Neural cell (in vitro differentiated cells): ENCODE measurements at regions not wholly inside any gene's neighbourhood (a gene's known extent, or its start where the extent isn't known, plus 50 kb on each side); places are given as distances from the start of the nearest gene placed in this dataset.

ENCODE experiments used
- H2AFZ ChIP-seq: fragments of 200-600, 300-800 bp; sonication (generic), shearing (Covaris generic); 2 replicates; pipeline ENCODE4 v1.6.0; 2014; ENCODE audit warnings: low read depth, mild to moderate bottlenecking, antibody characterized with exemption, low read length, moderate library complexity
- H3F3A ChIP-seq: fragments of 200-600 bp; shearing (Covaris generic); 2 replicates; pipeline ENCODE4 v1.6.1; 2016; ENCODE audit warnings: mild to moderate bottlenecking, moderate library complexity, mixed read lengths, antibody characterized with exemption, low read length; ENCODE audit not compliant: insufficient read depth, poor library complexity, severe bottlenecking
- H3K27ac ChIP-seq: fragments of 200-600, 300-800 bp; sonication (generic), shearing (Covaris generic); 2 replicates; pipeline ENCODE4 v1.5.1; 2014; ENCODE audit warnings: mild to moderate bottlenecking, low read length, moderate library complexity
- H3K27me3 ChIP-seq: fragments of 300-800, 200-600 bp; sonication (generic), shearing (Covaris generic); 2 replicates; pipeline ENCODE4 v1.6.0; 2014; ENCODE audit warnings: mild to moderate bottlenecking, low read depth, low read length, moderate library complexity; ENCODE audit not compliant: insufficient read depth
- H3K36me3 ChIP-seq: fragments of 300-800, 200-600 bp; sonication (generic), shearing (Covaris generic); 2 replicates; pipeline ENCODE4 v1.5.1; 2014; ENCODE audit warnings: mild to moderate bottlenecking, antibody characterized with exemption, low read length, moderate library complexity; ENCODE audit not compliant: insufficient read depth
- H3K4me2 ChIP-seq: fragments of 300-800, 200-600 bp; sonication (generic), shearing (Covaris generic); 2 replicates; pipeline ENCODE4 v1.6.0; 2014; ENCODE audit warnings: mild to moderate bottlenecking, low read length
- H3K4me3 ChIP-seq: fragments of 300-800, 200-600 bp; sonication (generic), shearing (Covaris generic); 2 replicates; pipeline ENCODE4 v1.5.1; 2014; ENCODE audit warnings: mild to moderate bottlenecking, low read length, moderate library complexity
- H3K79me2 ChIP-seq: fragments of 200-600 bp; shearing (Covaris generic); replicated peaks from 2 replicates; pipeline ENCODE4 v1.6.0; 2014; ENCODE audit warnings: mild to moderate bottlenecking, low read length, moderate library complexity; ENCODE audit not compliant: insufficient read depth
- H3K9ac ChIP-seq: fragments of 300-800, 200-600 bp; sonication (generic), shearing (Covaris generic); 2 replicates; pipeline ENCODE4 v1.6.1; 2016; ENCODE audit warnings: mild to moderate bottlenecking, low read length, mixed read lengths
- H3K9me2 ChIP-seq: fragments of 200-600 bp; shearing (Covaris generic); 2 replicates; pipeline ENCODE4 v1.6.1; 2016; ENCODE audit warnings: mild to moderate bottlenecking, low read length, mixed read lengths; ENCODE audit not compliant: insufficient read depth
- H3K9me3 ChIP-seq: fragments of 200-600, 300-800 bp; sonication (generic), shearing (Covaris generic); 2 replicates; pipeline ENCODE4 v1.6.1; 2016; ENCODE audit warnings: mild to moderate bottlenecking, mixed run types, low read length, moderate library complexity, mixed read lengths
- H4K20me1 ChIP-seq: fragments of 200-600 bp; shearing (Covaris generic); 2 replicates; pipeline ENCODE4 v1.6.1; 2016; ENCODE audit warnings: mild to moderate bottlenecking, mixed run types; ENCODE audit not compliant: insufficient read depth
- CTCF ChIP-seq: fragments of 450-650 bp; IDR thresholded peaks from 2 replicates; pipeline ENCODE4 v1.5.1; 2014; ENCODE audit warnings: antibody characterized with exemption, mild to moderate bottlenecking, moderate library complexity; ENCODE audit not compliant: poor library complexity, severe bottlenecking
- EP300 ChIP-seq: fragments of 450-650 bp; conservative IDR thresholded peaks from 2 replicates; pipeline ENCODE4 v1.6.1; 2014; ENCODE audit warnings: antibody characterized with exemption, mild to moderate bottlenecking, moderate library complexity; ENCODE audit not compliant: poor library complexity, severe bottlenecking
- EZH2 ChIP-seq: fragments of 200-600, 300-800 bp; shearing (Covaris generic), sonication (generic); IDR thresholded peaks from 2 replicates; pipeline ENCODE4 v1.6.1; 2014; ENCODE audit warnings: antibody characterized with exemption, low read length, borderline replicate concordance, mild to moderate bottlenecking; ENCODE audit not compliant: insufficient read depth, poor library complexity, severe bottlenecking
- MXI1 ChIP-seq: fragments of 450-650 bp; conservative IDR thresholded peaks from 2 replicates; pipeline ENCODE4 v1.6.1; 2014; ENCODE audit warnings: antibody characterized with exemption, mild to moderate bottlenecking; ENCODE audit not compliant: poor library complexity, severe bottlenecking
- POLR2AphosphoS5 ChIP-seq: IDR thresholded peaks from 2 replicates; pipeline ENCODE4 v1.6.1; 2012
- RAD21 ChIP-seq: fragments of 450-650 bp; conservative IDR thresholded peaks from 2 replicates; pipeline ENCODE4 v1.6.1; 2014; ENCODE audit warnings: antibody characterized with exemption, mild to moderate bottlenecking, moderate library complexity
- REST ChIP-seq: IDR thresholded peaks from 2 replicates; pipeline ENCODE4 v1.6.1; 2012; ENCODE audit warnings: borderline replicate concordance
- SMC3 ChIP-seq: fragments of 450-650 bp; conservative IDR thresholded peaks from 2 replicates; pipeline ENCODE4 v1.6.1; 2014; ENCODE audit warnings: antibody characterized with exemption, mild to moderate bottlenecking, moderate library complexity; ENCODE audit not compliant: poor library complexity
- TAF1 ChIP-seq: IDR thresholded peaks from 2 replicates; pipeline ENCODE4 v1.6.1; 2012; ENCODE audit warnings: low read depth

- Histone ChIP-seq H3K9me2 (no peaks in the 10 kb centered on the region), H4K20me1 (no peaks in the 10 kb centered on the region), H3K9ac (no peak overlapping the region), H2AFZ (no peak overlapping the region), H3K36me3 (no peaks in the 10 kb centered on the region), H3F3A (no peaks in the 10 kb centered on the region), H3K79me2 (no peaks in the 10 kb centered on the region), H3K27ac (no peak overlapping the region), H3K27me3 (no peaks in the 10 kb centered on the region), H3K4me2 (no peak overlapping the region), H3K9me3 (no peaks in the 10 kb centered on the region), H3K4me3 (no peak overlapping the region)
- TF ChIP-seq EZH2 (no peak), MXI1 (no peak), CTCF (no peak), POLR2AphosphoS5 (no peak), REST (no peak), RAD21 (no peak), TAF1 (no peak), EP300 (no peak), SMC3 (no peak)
These were observed 174.2 kb upstream of the CDH19 start for GRCh38 chr18:66778048-66778447.

- H3K4me3 ChIP-seq, result no peak overlapping the region
These were observed 165.5 kb upstream of the CDH19 start for GRCh38 chr18:66769375-66769774.

More at GRCh38 chr18:66769375-66769774, 165.5 kb upstream of the CDH19 start:
- Histone ChIP-seq H3K9me2 (no peaks in the 10 kb centered on the region), H3K79me2 (no peaks in the 10 kb centered on the region), H3K9ac (no peak overlapping the region), H3K4me2 (no peak overlapping the region), H3K27ac (no peak overlapping the region), H3K36me3 (no peaks in the 10 kb centered on the region), H3F3A (no peaks in the 10 kb centered on the region), H3K27me3 (no peaks in the 10 kb centered on the region), H2AFZ (no peak overlapping the region), H3K9me3 (no peaks in the 10 kb centered on the region), H4K20me1 (no peaks in the 10 kb centered on the region)
- TF ChIP-seq EP300, result no peak
- TF ChIP-seq EZH2, result no peak
- no peak for TF ChIP-seq RAD21
- TF ChIP-seq MXI1, result no peak
- no peak for TF ChIP-seq REST
